ENCODE measurements at regions not wholly inside any gene's neighbourhood (a gene's known extent, or its start where the extent isn't known, plus 50 kb on each side); places are given as distances from the start of the nearest gene placed in this dataset.
A peak's percentile ranks its signal among the peaks of the same experiment; 100 is the strongest.
"Not testable (repeated sequence)": the region's sequence is repeated elsewhere in the genome, so short reads cannot be mapped to it uniquely, and the experiment has no call there.

GRCh38 chr21:13985137-13985864 lies 225.5 kb downstream of the LIPI start:
- H3K9me3 ChIP-seq (ENCODE audit: control insufficient read depth, low read depth, low read length), result not testable (repeated sequence)

GRCh38 chr21:13984728-13985127 lies 226.0 kb downstream of the LIPI start:
- not testable (repeated sequence) for H3K4me1 Mint-ChIP-seq; H3K4me1 ChIP-seq (ENCODE audit: insufficient read depth, low read length)

More at GRCh38 chr21:13985137-13985864, 225.5 kb downstream of the LIPI start:
- not testable (repeated sequence) for H2BK15ac ChIP-seq (ENCODE audit: low read depth, low read length); H3K27ac ChIP-seq (ENCODE audit: insufficient read length, low read depth, low read length); H2AK5ac ChIP-seq (ENCODE audit: insufficient read length, low read length); H3K79me2 ChIP-seq (ENCODE audit: insufficient read depth, low read length); H3K27me3 Mint-ChIP-seq (ENCODE audit: low read depth); H2BK120ac ChIP-seq (ENCODE audit: low read depth, low read length, poor library complexity, severe bottlenecking); H3K4me1 ChIP-seq (ENCODE audit: insufficient read depth, low read length); H2BK20ac ChIP-seq (ENCODE audit: low read depth, low read length, poor library complexity, severe bottlenecking); H3K79me1 ChIP-seq (ENCODE audit: insufficient read depth, low read depth, low read length, poor library complexity, severe bottlenecking); H3K27ac Mint-ChIP-seq; H3T11ph ChIP-seq (ENCODE audit: low read length); H3K4ac ChIP-seq (ENCODE audit: low read depth, low read length); H2BK12ac ChIP-seq (ENCODE audit: insufficient read length, low read depth, low read length); H3K14ac ChIP-seq (ENCODE audit: insufficient read depth, low read length); H4K8ac ChIP-seq (replicated peaks; ENCODE audit: insufficient read length, low read depth, low read length); H3K56ac ChIP-seq (ENCODE audit: insufficient read length, low read depth, low read length); H4K91ac ChIP-seq (ENCODE audit: insufficient read length, low read depth, low read length); H4K5ac ChIP-seq (ENCODE audit: insufficient read length, low read depth, low read length); H2AFZ ChIP-seq (ENCODE audit: low read length); H3K9ac ChIP-seq (ENCODE audit: extremely low read depth, insufficient read length, low read length); H3K4me1 Mint-ChIP-seq; H3K18ac ChIP-seq (ENCODE audit: insufficient read length, low read depth, low read length); H3K27me3 ChIP-seq (ENCODE audit: insufficient read depth, low read length); H2BK5ac ChIP-seq (ENCODE audit: insufficient read length, low read length); DNase-seq; H4K20me1 ChIP-seq (ENCODE audit: control insufficient read depth, insufficient read depth, insufficient read length); H3K23ac ChIP-seq (ENCODE audit: insufficient read length, low read depth, low read length); H3K23me2 ChIP-seq (ENCODE audit: insufficient read length, low read depth, low read length, poor library complexity, severe bottlenecking); H3K4me2 ChIP-seq (ENCODE audit: insufficient read depth, insufficient read length, low read length); H3K4me3 Mint-ChIP-seq
- no CpG with 5 or more reads among the region's 9 CpGs for WGBS (ENCODE audit: extremely low coverage, insufficient read length, low lambda C conversion rate)
- Mint-ChIP-seq H3K36me3 (ENCODE audit: insufficient read depth in 1 of 3, low read depth in 3 of 3) (peaks cover 0 to 11% (median 7%) of the 10 kb centered on the region in 3 experiments; a peak in 5 of 7 replicates), H3K9me3 (peaks cover 72 to 81% of the 10 kb centered on the region in 2 experiments)

More at GRCh38 chr21:13984728-13985127, 226.0 kb downstream of the LIPI start:
- H3K79me2 ChIP-seq (ENCODE audit: insufficient read depth, low read length); H3K4ac ChIP-seq (ENCODE audit: low read depth, low read length); H3K4me2 ChIP-seq (ENCODE audit: insufficient read depth, insufficient read length, low read length); H3K79me1 ChIP-seq (ENCODE audit: insufficient read depth, low read depth, low read length, poor library complexity, severe bottlenecking); H3T11ph ChIP-seq (ENCODE audit: low read length); H3K23ac ChIP-seq (ENCODE audit: insufficient read length, low read depth, low read length); H3K9me3 ChIP-seq (ENCODE audit: control insufficient read depth, low read depth, low read length); H4K8ac ChIP-seq (replicated peaks; ENCODE audit: insufficient read length, low read depth, low read length); H2AFZ ChIP-seq (ENCODE audit: low read length); H3K9ac ChIP-seq (ENCODE audit: extremely low read depth, insufficient read length, low read length); H2BK12ac ChIP-seq (ENCODE audit: insufficient read length, low read depth, low read length); H3K27ac Mint-ChIP-seq; H2BK20ac ChIP-seq (ENCODE audit: low read depth, low read length, poor library complexity, severe bottlenecking); H3K27me3 Mint-ChIP-seq (ENCODE audit: low read depth); H2BK120ac ChIP-seq (ENCODE audit: low read depth, low read length, poor library complexity, severe bottlenecking); H3K56ac ChIP-seq (ENCODE audit: insufficient read length, low read depth, low read length); H3K14ac ChIP-seq (ENCODE audit: insufficient read depth, low read length); H2BK15ac ChIP-seq (ENCODE audit: low read depth, low read length); H2BK5ac ChIP-seq (ENCODE audit: insufficient read length, low read length); H4K5ac ChIP-seq (ENCODE audit: insufficient read length, low read depth, low read length); H4K20me1 ChIP-seq (ENCODE audit: control insufficient read depth, insufficient read depth, insufficient read length); H3K27me3 ChIP-seq (ENCODE audit: insufficient read depth, low read length); H2AK5ac ChIP-seq (ENCODE audit: insufficient read length, low read length); H3K27ac ChIP-seq (ENCODE audit: insufficient read length, low read depth, low read length); H3K4me3 Mint-ChIP-seq; H4K91ac ChIP-seq (ENCODE audit: insufficient read length, low read depth, low read length); H3K23me2 ChIP-seq (ENCODE audit: insufficient read length, low read depth, low read length, poor library complexity, severe bottlenecking); H3K18ac ChIP-seq (ENCODE audit: insufficient read length, low read depth, low read length): not testable (repeated sequence)
- WGBS (ENCODE audit: extremely low coverage, insufficient read length, low lambda C conversion rate), result no CpG with 5 or more reads among the region's 5 CpGs
- peak; percentile 6 for DNase-seq
- Mint-ChIP-seq H3K9me3 (peaks cover 68 to 80% of the 10 kb centered on the region in 2 experiments), H3K36me3 (ENCODE audit: insufficient read depth in 1 of 3, low read depth in 3 of 3) (peaks cover 0 to 11% (median 7%) of the 10 kb centered on the region in 3 experiments; a peak in 5 of 7 replicates)

Measured in H9 (cell line).